T-cell (primary cell): ENCODE measurements at regions not wholly inside any gene's neighbourhood (a gene's known extent, or its start where the extent isn't known, plus 50 kb on each side); places are given as distances from the start of the nearest gene placed in this dataset.
"Not testable (repeated sequence)": the region's sequence is repeated elsewhere in the genome, so short reads cannot be mapped to it uniquely, and the experiment has no call there.

Experiments
- ATAC-seq, 4 experiments: fragments of 200-7000 bp in 3 of 4; fragments of 150-1000 bp in 1 of 4; cut with Tn5 transposase; replicated peaks in 1 of 4; 1 replicate in 3 of 4; 2 replicates in 1 of 4; pipeline ENCODE4 v1.10.0; 2021; ENCODE audit warnings: moderate library complexity in 3 of 4, mild to moderate bottlenecking in 2 of 4, moderate number of reproducible peaks in 1 of 4
- CTCF ChIA-PET, 2 donors: fragments of 300-600 bp; sonication (Branson Sonifier 250); formaldehyde crosslinking; loops; one replicate each; lab custom pipeline; 2022; ENCODE audit warnings: antibody characterized with exemption in 2 of 2; lab: Charles Lee
- POLR2A ChIA-PET, 2 donors: fragments of 300-600 bp; sonication (Branson Sonifier 250); formaldehyde crosslinking; loops; one replicate each; lab custom pipeline; 2022; ENCODE audit warnings: antibody characterized with exemption in 2 of 2; lab: Charles Lee
- DNase-seq, 35 experiments: peaks; one replicate each; pipeline versions ENCODE4 v3.0.0 to v3.0.0-alpha.2; 2013 to 2023
- H3K27ac ChIP-seq: one replicate; pipeline ENCODE4 v1.5.1; 2013; ENCODE audit warnings: low read length
- H3K27me3 ChIP-seq, 2 experiments: replicated peaks in 1 of 2; 1 replicate in 1 of 2; 2 replicates in 1 of 2; pipeline versions ENCODE4 v1.6.1 to v1.7.0; 2013; ENCODE audit warnings: low read length in 1 of 2, mixed read lengths in 1 of 2; ENCODE audit not compliant: control insufficient read depth in 2 of 2, insufficient read depth in 2 of 2; ENCODE audit errors: extremely low read depth in 1 of 2
- H3K36me3 ChIP-seq, 2 donors: 1 replicate in 1 of 2; 2 replicates in 1 of 2; pipeline versions ENCODE4 v1.6.1 to v1.7.0; 2013; ENCODE audit warnings: low read length in 1 of 2; ENCODE audit not compliant: control insufficient read depth in 2 of 2, insufficient read depth in 1 of 2; ENCODE audit errors: extremely low read depth in 1 of 2
- H3K4me1 ChIP-seq, 2 experiments: 1 replicate in 1 of 2; 2 replicates in 1 of 2; pipeline versions ENCODE4 v1.6.1 to v1.7.0; 2013; ENCODE audit warnings: low read length in 2 of 2, mixed read lengths in 1 of 2; ENCODE audit not compliant: insufficient read depth in 2 of 2, control insufficient read depth in 1 of 2; ENCODE audit errors: extremely low read depth in 1 of 2
- H3K4me3 ChIP-seq, 2 donors: 1 replicate in 1 of 2; 2 replicates in 1 of 2; pipeline versions ENCODE4 v1.5.1 to v1.7.0; 2013; ENCODE audit warnings: mild to moderate bottlenecking in 2 of 2, low read length in 1 of 2, moderate library complexity in 1 of 2; ENCODE audit not compliant: control insufficient read depth in 1 of 2; ENCODE audit errors: extremely low read depth in 1 of 2
- H3K9me3 ChIP-seq: 2 replicates; pipeline ENCODE4 v1.7.0; 2013
- H3K27ac Mint-ChIP-seq, 2 donors: one replicate each; pipeline ENCODE4 v1.8.0; 2020 to 2021; ENCODE audit warnings: mild to moderate bottlenecking in 2 of 2, mixed read lengths in 2 of 2
- H3K27me3 Mint-ChIP-seq, 2 donors: one replicate each; pipeline ENCODE4 v1.8.0; 2021 to 2022; ENCODE audit warnings: mixed read lengths in 2 of 2
- H3K36me3 Mint-ChIP-seq: one replicate; pipeline ENCODE4 v1.8.0; 2021; ENCODE audit warnings: mixed read lengths
- H3K4me1 Mint-ChIP-seq, 3 donors: one replicate each; pipeline ENCODE4 v1.8.0; 2020 to 2022; ENCODE audit warnings: mixed read lengths in 3 of 3, mild to moderate bottlenecking in 1 of 3
- H3K4me3 Mint-ChIP-seq, 3 donors: one replicate each; pipeline ENCODE4 v1.8.0; 2020 to 2022; ENCODE audit warnings: mild to moderate bottlenecking in 3 of 3, mixed read lengths in 3 of 3, moderate library complexity in 3 of 3
- H3K9me3 Mint-ChIP-seq, 3 donors: one replicate each; pipeline ENCODE4 v1.8.0; 2020 to 2022; ENCODE audit warnings: mixed read lengths in 3 of 3
- WGBS: methylation state at CpG from one replicate; pipeline ENCODE4 v1.1.5; 2013; ENCODE audit warnings: missing lambda C conversion rate; ENCODE audit not compliant: insufficient coverage; 5-methylcytosine and 5-hydroxymethylcytosine counted together

DNA sequence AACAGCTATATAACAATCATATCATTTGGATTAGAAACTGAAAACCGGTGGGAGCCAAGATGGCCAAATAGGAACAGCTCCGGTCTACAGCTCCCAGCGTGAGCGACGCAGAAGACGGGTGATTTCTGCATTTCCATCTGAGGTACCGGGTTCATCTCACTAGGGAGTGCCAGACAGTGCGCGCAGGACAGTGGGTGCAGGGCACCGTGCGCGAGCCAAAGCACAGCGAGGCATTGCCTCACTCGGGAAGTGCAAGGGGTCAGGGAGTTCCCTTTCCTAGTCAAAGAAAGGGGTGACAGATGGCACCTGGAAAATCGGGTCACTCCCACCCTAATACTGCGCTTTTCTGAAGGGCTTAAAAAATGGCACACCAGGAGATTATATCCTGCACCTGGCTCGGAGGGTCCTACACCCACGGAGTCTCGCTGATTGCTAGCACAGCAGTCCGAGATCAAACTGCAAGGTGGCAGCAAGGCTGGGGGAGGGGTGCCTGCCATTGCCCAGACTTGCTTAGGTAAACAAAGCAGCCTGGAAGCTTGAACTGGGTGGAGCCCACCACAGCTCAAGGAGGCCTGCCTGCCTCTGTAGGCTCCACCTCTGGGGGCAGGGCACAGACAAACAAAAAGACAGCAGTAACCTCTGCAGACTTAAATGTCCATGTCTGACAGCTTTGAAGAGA lies 1041.5 kb downstream of the SLC6A15 start:
- H3K4me3 Mint-ChIP-seq, H3K4me1 ChIP-seq, H3K9me3 Mint-ChIP-seq, H3K36me3 Mint-ChIP-seq, POLR2A ChIA-PET, H3K27me3 Mint-ChIP-seq, H3K27ac ChIP-seq, H3K4me1 Mint-ChIP-seq, CTCF ChIA-PET, H3K27ac Mint-ChIP-seq, H3K4me3 ChIP-seq, H3K36me3 ChIP-seq, H3K27me3 ChIP-seq, ATAC-seq, DNase-seq, H3K9me3 ChIP-seq: not testable (repeated sequence)
- WGBS = 91% methylated on average over 4 of the region's 20 CpGs

DNA sequence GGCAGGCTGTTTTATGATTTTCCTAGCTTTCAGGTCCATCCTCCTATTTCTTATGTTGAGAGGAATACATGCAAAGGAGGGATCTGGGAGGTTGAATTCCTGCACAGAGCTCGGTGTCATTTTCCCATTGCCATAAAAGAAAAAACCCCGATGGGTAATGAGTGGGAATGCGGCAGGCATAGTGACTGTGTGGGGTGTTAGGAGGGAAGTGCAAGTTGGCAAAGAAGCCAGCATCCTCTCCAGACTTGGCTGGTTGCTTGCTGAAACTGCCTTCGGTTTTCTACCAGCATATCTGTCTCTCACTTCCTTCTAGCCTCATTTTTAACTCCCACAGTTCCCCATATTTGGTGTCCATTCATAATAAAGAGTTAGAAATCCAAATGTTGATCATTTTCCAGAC lies 1046.1 kb downstream of the SLC6A15 start:
- Mint-ChIP-seq H3K27me3 (no peaks in the 10 kb centered on the region), H3K4me3 (no peak overlapping the region), H3K36me3 (no peaks in the 10 kb centered on the region), H3K27ac (no peak overlapping the region), H3K9me3 (peaks cover 0 to 2% (median 0%) of the 10 kb centered on the region in 3 donors), H3K4me1 (no peaks in the 10 kb centered on the region)
- DNase-seq (no peak), ATAC-seq (no peak)
- ChIA-PET POLR2A (no interaction called here), CTCF (interaction anchor here in 1 of 2 donors (0.9 kb wide), 1 partner anchor 43 kb away, joined by 3 read pairs; no protein-coding TSS in a partner anchor)
- H3K4me3 ChIP-seq = no peak overlapping the region
- H3K9me3 ChIP-seq = no peaks in the 10 kb centered on the region
- H3K36me3 ChIP-seq = no peaks in the 10 kb centered on the region
- no peak overlapping the region for H3K27ac ChIP-seq
- no peaks in the 10 kb centered on the region for H3K4me1 ChIP-seq
- H3K27me3 ChIP-seq = no peaks in the 10 kb centered on the region
- 40% methylated on average over 1 of the region's 4 CpGs for WGBS

DNA sequence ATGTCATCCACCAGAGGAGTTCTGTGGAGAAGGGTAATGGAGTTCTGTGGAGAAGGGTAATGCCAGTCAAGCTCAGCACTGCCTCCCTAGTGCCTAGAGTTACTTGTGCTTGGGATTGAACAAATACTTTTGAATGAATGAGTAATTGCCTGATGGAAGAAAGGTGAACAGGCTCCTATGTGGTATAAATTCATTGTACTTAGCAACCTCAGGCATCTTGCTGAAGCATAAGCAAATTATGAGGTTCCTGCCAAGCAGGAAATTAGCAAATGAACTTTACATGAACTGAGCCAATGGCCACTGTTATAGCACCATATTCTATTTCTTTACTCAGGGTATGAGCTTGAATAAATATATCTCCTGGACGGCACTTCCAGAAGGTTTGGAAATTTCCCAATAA lies 1047.2 kb downstream of the SLC6A15 start:
- ATAC-seq = no peak
- Histone ChIP-seq H3K36me3 (no peaks in the 10 kb centered on the region), H3K4me1 (no peaks in the 10 kb centered on the region), H3K27me3 (no peaks in the 10 kb centered on the region), H3K4me3 (no peak overlapping the region), H3K27ac (no peak overlapping the region), H3K9me3 (no peaks in the 10 kb centered on the region)
- no peaks in the 10 kb centered on the region for H3K27me3 Mint-ChIP-seq
- H3K4me3 Mint-ChIP-seq = no peak overlapping the region
- H3K36me3 Mint-ChIP-seq = no peaks in the 10 kb centered on the region
- no peak for DNase-seq
- no CpG with 5 or more reads among the region's 1 CpG for WGBS
- H3K27ac Mint-ChIP-seq = no peak overlapping the region
- peaks cover 0 to 2% (median 0%) of the 10 kb centered on the region in 3 donors for H3K9me3 Mint-ChIP-seq
- H3K4me1 Mint-ChIP-seq = no peaks in the 10 kb centered on the region
- POLR2A ChIA-PET = no interaction called here
- CTCF ChIA-PET = no interaction called here

DNA sequence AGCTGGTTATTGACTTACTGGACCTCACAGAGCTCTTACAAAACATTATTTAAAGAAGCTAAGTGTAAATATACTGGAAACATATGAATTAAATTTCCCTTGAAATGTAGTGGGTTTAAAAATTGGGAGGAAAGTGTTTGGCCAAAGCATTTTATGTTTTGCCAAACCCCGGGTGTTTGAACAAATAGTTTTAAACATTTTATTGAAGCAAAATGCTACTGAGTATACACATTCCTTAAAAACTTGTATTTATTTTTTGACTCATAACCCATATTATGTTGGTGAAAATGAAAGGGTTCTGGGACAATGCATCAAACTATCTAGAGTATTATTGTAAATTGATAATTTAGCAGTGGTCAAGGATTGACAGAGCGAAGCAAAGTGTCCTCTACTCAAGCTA lies 1048.5 kb downstream of the SLC6A15 start:
- H3K27ac ChIP-seq = no peak overlapping the region
- H3K4me3 ChIP-seq = no peak overlapping the region
- H3K4me1 Mint-ChIP-seq = no peaks in the 10 kb centered on the region
- H3K4me3 Mint-ChIP-seq = no peak overlapping the region
- DNase-seq (no peak), ATAC-seq (no peak)
- H3K36me3 ChIP-seq = no peaks in the 10 kb centered on the region
- H3K27ac Mint-ChIP-seq = no peak overlapping the region
- H3K27me3 Mint-ChIP-seq = no peaks in the 10 kb centered on the region
- H3K4me1 ChIP-seq = no peaks in the 10 kb centered on the region
- no peaks in the 10 kb centered on the region for H3K27me3 ChIP-seq
- H3K9me3 Mint-ChIP-seq = peaks cover 2% of the 10 kb centered on the region in 3 donors
- no CpG with 5 or more reads among the region's 2 CpGs for WGBS
- ChIA-PET POLR2A (no interaction called here), CTCF (no interaction called here)
- H3K9me3 ChIP-seq = no peaks in the 10 kb centered on the region
- no peaks in the 10 kb centered on the region for H3K36me3 Mint-ChIP-seq

DNA sequence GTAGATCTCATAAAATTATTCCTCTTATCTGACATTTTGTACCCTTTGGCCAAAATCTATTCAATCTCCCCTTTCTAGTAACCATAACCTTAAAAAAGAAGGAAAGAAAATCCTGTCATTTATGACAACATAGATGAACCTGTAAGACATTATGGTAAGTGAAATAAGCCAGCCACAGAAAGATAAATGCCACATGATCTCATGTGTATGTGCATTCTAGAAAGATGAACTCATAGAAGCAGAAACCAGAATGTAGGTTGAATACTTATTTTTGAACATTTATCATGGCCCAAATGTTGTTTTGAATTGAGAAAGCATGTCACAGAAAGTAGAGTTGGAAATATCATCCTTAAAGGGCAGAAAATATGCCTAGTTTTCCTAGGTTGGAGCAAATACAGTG lies 1053.6 kb downstream of the SLC6A15 start:
- H3K27ac ChIP-seq = no peak overlapping the region
- no peak overlapping the region for H3K4me3 ChIP-seq
- ATAC-seq (no peak), DNase-seq (no peak)
- H3K4me1 ChIP-seq = no peaks in the 10 kb centered on the region
- no peaks in the 10 kb centered on the region for H3K27me3 Mint-ChIP-seq
- H3K36me3 Mint-ChIP-seq = no peaks in the 10 kb centered on the region
- no peaks in the 10 kb centered on the region for H3K36me3 ChIP-seq
- no peaks in the 10 kb centered on the region for H3K9me3 ChIP-seq
- H3K9me3 Mint-ChIP-seq = peaks cover 11 to 32% (median 12%) of the 10 kb centered on the region in 3 donors
- no peak overlapping the region for H3K27ac Mint-ChIP-seq
- ChIA-PET CTCF (no interaction called here), POLR2A (no interaction called here)
- no peaks in the 10 kb centered on the region for H3K27me3 ChIP-seq
- H3K4me1 Mint-ChIP-seq = no peaks in the 10 kb centered on the region
- no peak overlapping the region for H3K4me3 Mint-ChIP-seq

DNA sequence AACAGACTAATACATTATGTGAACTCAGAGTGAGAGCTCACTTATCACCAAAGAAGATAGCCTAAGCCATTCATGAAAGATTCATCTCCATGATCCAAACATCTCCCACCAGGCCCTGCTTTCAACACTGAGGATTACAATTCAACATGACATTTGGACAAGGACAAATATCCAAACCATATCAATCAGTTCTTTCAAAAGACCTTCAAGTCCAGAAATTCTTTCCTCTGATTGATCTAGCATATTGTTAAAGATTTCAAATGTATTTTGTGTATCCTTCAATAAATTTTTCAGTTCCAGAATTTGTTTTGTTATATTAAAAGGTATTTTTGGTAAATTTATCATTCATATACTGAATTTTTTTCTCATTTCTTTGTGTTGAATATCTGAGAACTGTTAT lies 1055.8 kb downstream of the SLC6A15 start:
- POLR2A ChIA-PET = interaction anchor here in 1 of 2 donors (0.6 kb wide), 1 partner anchor 529 kb away, joined by 16 read pairs; no protein-coding TSS in a partner anchor
- no peak for DNase-seq
- no peaks in the 10 kb centered on the region for H3K36me3 Mint-ChIP-seq

DNA sequence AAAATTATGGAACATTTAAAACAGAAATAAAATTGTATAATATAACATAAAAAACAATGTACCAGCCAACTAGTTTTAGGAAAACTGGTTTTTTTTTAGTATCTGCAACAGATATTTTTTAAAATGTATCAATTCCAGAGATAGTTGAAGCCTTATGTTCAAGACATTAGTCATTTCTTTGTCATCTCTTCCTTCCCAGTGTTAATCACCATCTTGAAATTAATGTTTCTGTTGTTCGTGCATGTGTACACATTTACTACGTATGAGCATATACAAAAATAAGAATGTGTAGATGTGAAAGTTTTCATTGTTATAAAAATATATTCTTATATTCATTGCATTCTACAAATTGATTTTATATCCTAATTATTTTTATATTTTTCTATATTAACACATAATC lies 1062.1 kb downstream of the SLC6A15 start:
- Histone ChIP-seq H3K27ac (no peak overlapping the region), H3K9me3 (no peaks in the 10 kb centered on the region), H3K27me3 (no peaks in the 10 kb centered on the region), H3K4me1 (no peaks in the 10 kb centered on the region), H3K4me3 (no peak overlapping the region), H3K36me3 (no peaks in the 10 kb centered on the region)
- CTCF ChIA-PET = no interaction called here
- H3K4me3 Mint-ChIP-seq = no peak overlapping the region
- no peak overlapping the region for H3K27ac Mint-ChIP-seq
- DNase-seq (no peak), ATAC-seq (no peak)
- no peaks in the 10 kb centered on the region for H3K4me1 Mint-ChIP-seq
- peaks cover 0 to 7% (median 3%) of the 10 kb centered on the region in 3 donors for H3K9me3 Mint-ChIP-seq
- H3K36me3 Mint-ChIP-seq = no peaks in the 10 kb centered on the region
- no peaks in the 10 kb centered on the region for H3K27me3 Mint-ChIP-seq
- POLR2A ChIA-PET = no interaction called here
- no CpG with 5 or more reads among the region's 2 CpGs for WGBS

More for the DNA sequence above, 1055.8 kb downstream of the SLC6A15 start:
- Histone ChIP-seq H3K27ac (no peak overlapping the region), H3K36me3 (no peaks in the 10 kb centered on the region), H3K9me3 (no peaks in the 10 kb centered on the region), H3K4me1 (no peaks in the 10 kb centered on the region), H3K27me3 (no peaks in the 10 kb centered on the region), H3K4me3 (no peak overlapping the region)
- H3K4me1 Mint-ChIP-seq = no peaks in the 10 kb centered on the region
- H3K27me3 Mint-ChIP-seq = no peaks in the 10 kb centered on the region
- H3K27ac Mint-ChIP-seq = no peak overlapping the region
- ATAC-seq = no peak
- CTCF ChIA-PET = no interaction called here
- peaks cover 12 to 32% (median 12%) of the 10 kb centered on the region in 3 donors for H3K9me3 Mint-ChIP-seq
- H3K4me3 Mint-ChIP-seq = no peak overlapping the region
